GM23248 (cell line): ENCODE measurements at regions not wholly inside any gene's neighbourhood (a gene's known extent, or its start where the extent isn't known, plus 50 kb on each side); places are given as distances from the start of the nearest gene placed in this dataset.

Experiments
- DNase-seq: peaks from one replicate; pipeline ENCODE4 v3.0.0-alpha.2; 2015
- H2AFZ ChIP-seq: fragments of 200-600 bp; sonication (generic); 2 replicates; pipeline ENCODE4 v1.6.1; 2016; ENCODE audit warnings: antibody characterized with exemption
- H3F3A ChIP-seq: fragments of 200-600 bp; sonication (generic); 2 replicates; pipeline ENCODE4 v1.6.1; 2016; ENCODE audit warnings: mild to moderate bottlenecking, antibody characterized with exemption, mixed run types; ENCODE audit not compliant: insufficient read depth
- H3K27ac ChIP-seq: fragments of 200-600 bp; sonication (generic); 2 replicates; pipeline ENCODE4 v1.5.1; 2016; ENCODE audit warnings: mild to moderate bottlenecking
- H3K27me3 ChIP-seq: fragments of 200-600 bp; sonication (generic); replicated peaks from 2 replicates; pipeline ENCODE4 v1.6.1; 2016; ENCODE audit warnings: mild to moderate bottlenecking; ENCODE audit not compliant: insufficient read depth
- H3K36me3 ChIP-seq: fragments of 200-600 bp; sonication (generic); 2 replicates; pipeline ENCODE4 v1.6.1; 2016; ENCODE audit warnings: low read depth, mild to moderate bottlenecking
- H3K4me1 ChIP-seq: fragments of 200-600 bp; sonication (generic); 2 replicates; pipeline ENCODE4 v1.6.1; 2016; ENCODE audit warnings: mild to moderate bottlenecking; ENCODE audit not compliant: insufficient read depth
- H3K4me2 ChIP-seq: fragments of 200-600 bp; sonication (generic); one replicate; pipeline ENCODE4 v1.6.1; 2016; ENCODE audit warnings: mild to moderate bottlenecking; ENCODE audit not compliant: unreplicated experiment
- H3K4me3 ChIP-seq: fragments of 200-600 bp; sonication (generic); 2 replicates; pipeline ENCODE4 v1.5.1; 2016; ENCODE audit warnings: mild to moderate bottlenecking
- H3K79me2 ChIP-seq: fragments of 200-600 bp; sonication (generic); 2 replicates; pipeline ENCODE4 v1.6.1; 2016; ENCODE audit warnings: mild to moderate bottlenecking; ENCODE audit not compliant: insufficient read depth
- H3K9ac ChIP-seq: fragments of 200-600 bp; sonication (generic); 2 replicates; pipeline ENCODE4 v1.6.1; 2016; ENCODE audit warnings: mild to moderate bottlenecking
- H3K9me2 ChIP-seq: fragments of 200-600 bp; sonication (generic); 2 replicates; pipeline ENCODE4 v1.6.1; 2016; ENCODE audit warnings: mixed run types, mild to moderate bottlenecking, moderate library complexity; ENCODE audit not compliant: insufficient read depth
- H3K9me3 ChIP-seq: fragments of 200-600 bp; sonication (generic); one replicate; pipeline ENCODE4 v1.6.1; 2017; ENCODE audit warnings: low read depth
- H4K20me1 ChIP-seq: fragments of 200-600 bp; sonication (generic); 2 replicates; pipeline ENCODE4 v1.6.0; 2016; ENCODE audit not compliant: insufficient read depth
- EZH2 ChIP-seq: fragments of 200-600 bp; sonication (generic); IDR thresholded peaks from 2 replicates; pipeline ENCODE4 v1.6.1; 2018; ENCODE audit warnings: antibody characterized with exemption, mild to moderate bottlenecking; ENCODE audit not compliant: insufficient read depth, poor library complexity, severe bottlenecking
- EZH2phosphoT487 ChIP-seq: fragments of 200-600 bp; sonication (generic); IDR thresholded peaks from 2 replicates; pipeline ENCODE4 v1.6.1; 2018; ENCODE audit warnings: antibody characterized with exemption, moderate library complexity, mild to moderate bottlenecking, low read depth; ENCODE audit not compliant: insufficient read depth
- WGBS, 2 experiments: methylation state at CpG; one replicate each; pipeline ENCODE4 v1.1.6; 2015 to 2017; ENCODE audit warnings: low lambda C conversion rate in 2 of 2, low coverage in 1 of 2; ENCODE audit errors: missing lambda C conversion rate in 2 of 2; 5-methylcytosine and 5-hydroxymethylcytosine counted together
- in situ Hi-C: fragments of 300-500 bp; cut with MboI; formaldehyde crosslinking; loops from 2 replicates; pipeline ENCODE4 v1.15.0; 2020

DNA sequence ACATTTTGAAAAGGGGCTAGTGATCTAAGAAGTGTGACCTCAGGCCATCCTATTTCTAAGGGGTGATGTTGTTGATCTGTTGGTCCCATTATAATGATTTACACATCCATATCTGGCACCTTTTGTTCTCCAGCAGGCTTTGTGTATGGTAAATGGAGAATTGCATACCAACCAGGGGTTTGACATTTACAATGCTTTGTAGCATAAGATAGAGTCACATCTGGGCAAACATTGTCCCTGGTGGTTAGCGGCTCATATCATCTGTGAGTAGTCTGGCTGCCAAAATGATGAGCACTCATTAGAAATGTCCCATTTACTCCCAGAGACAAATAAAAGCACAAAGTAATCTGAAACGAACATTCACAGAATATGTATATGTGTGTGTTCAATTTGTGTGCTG is 1775.5 kb upstream of the CELF4 start:
- Histone ChIP-seq H4K20me1 (no peaks in the 10 kb centered on the region), H3K36me3 (no peaks in the 10 kb centered on the region), H3K4me3 (no peak overlapping the region), H3F3A (no peaks in the 10 kb centered on the region), H3K9ac (no peak overlapping the region), H3K9me3 (no peaks in the 10 kb centered on the region), H3K27ac (no peak overlapping the region), H2AFZ (no peak overlapping the region), H3K27me3 (no peaks in the 10 kb centered on the region), H3K4me1 (no peaks in the 10 kb centered on the region), H3K9me2 (no peaks in the 10 kb centered on the region), H3K4me2 (no peak overlapping the region), H3K79me2 (no peaks in the 10 kb centered on the region)
- no peak for DNase-seq
- WGBS, 2 experiments: 58 to 63% methylated on average over 2 of the region's 2 CpGs
- in situ Hi-C loops: no loop called here
- no peak for TF ChIP-seq EZH2

DNA sequence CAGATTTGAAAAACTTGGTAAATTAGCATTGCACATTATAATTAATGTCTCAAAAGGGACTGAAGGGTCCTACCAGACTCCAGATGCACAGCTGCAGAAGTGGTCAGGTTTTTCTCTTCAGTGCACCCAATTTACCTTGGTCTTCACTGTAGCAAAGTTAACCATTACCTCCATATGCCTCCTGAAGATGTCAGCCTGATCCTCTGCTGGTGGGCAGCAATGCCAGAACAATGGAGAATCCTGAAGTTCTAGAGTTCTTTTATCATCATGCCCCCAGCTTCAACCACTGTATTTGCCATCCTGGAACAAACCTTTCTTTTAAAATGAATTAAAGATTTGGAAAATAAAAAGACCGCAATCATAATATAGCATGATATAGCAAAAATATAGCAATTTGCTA is 1774.8 kb upstream of the CELF4 start:
- Histone ChIP-seq H3K9ac (no peak overlapping the region), H3K9me2 (no peaks in the 10 kb centered on the region), H3F3A (no peaks in the 10 kb centered on the region), H3K4me2 (no peak overlapping the region), H3K4me3 (no peak overlapping the region), H4K20me1 (no peaks in the 10 kb centered on the region), H3K4me1 (no peaks in the 10 kb centered on the region), H3K36me3 (no peaks in the 10 kb centered on the region), H2AFZ (no peak overlapping the region), H3K9me3 (no peaks in the 10 kb centered on the region), H3K27me3 (no peaks in the 10 kb centered on the region), H3K79me2 (no peaks in the 10 kb centered on the region), H3K27ac (no peak overlapping the region)
- in situ Hi-C loops: no loop called here
- no peak for DNase-seq
- TF ChIP-seq EZH2: no peak
- TF ChIP-seq EZH2phosphoT487: no peak
- WGBS, 2 experiments: 96 to 100% methylated on average over 1 of the region's 1 CpG

DNA sequence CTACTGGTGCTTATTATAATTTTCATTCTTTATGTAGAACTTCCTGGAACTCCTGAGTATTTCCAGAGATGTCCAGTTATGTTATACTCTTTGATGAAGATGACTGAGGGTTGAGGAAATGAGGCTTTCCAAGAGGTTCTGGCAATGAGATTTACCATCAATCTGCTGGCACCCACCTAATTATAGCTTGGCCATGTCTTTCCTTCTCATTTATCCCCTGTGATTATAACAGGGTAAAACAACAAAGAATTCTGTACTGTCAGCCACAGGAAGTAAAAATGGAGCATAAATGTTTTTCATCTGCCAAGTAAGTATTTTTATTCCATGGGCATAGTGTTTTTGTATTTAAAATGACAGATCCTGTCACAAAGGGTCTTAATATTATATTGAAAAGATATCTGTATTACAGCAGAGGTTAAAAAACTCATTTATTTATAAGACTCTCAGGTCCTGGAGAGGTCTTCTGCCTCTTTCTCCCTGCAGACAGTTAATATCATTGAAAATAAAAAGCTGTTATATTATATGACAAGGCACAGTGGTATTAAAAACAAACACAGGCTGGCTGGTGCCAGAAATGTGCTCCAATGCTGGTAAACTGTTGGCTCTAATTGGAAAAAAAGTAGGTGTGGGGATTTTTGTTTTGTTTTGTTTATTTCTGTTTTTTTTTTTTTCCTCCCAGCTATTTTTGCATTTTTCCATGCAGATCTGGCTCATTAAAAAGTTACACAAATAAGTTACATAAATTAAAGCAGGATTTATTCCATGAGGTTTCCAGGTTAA is 1764.1 kb upstream of the CELF4 start:
- no peak overlapping the region for H3K27ac ChIP-seq
- DNase-seq: no peak
- TF ChIP-seq EZH2: no peak
- no peak for TF ChIP-seq EZH2phosphoT487
- no peaks in the 10 kb centered on the region for H3K4me1 ChIP-seq
- no peaks in the 10 kb centered on the region for H3K79me2 ChIP-seq
- H3K27me3 ChIP-seq: no peaks in the 10 kb centered on the region
- no peaks in the 10 kb centered on the region for H3K9me3 ChIP-seq
- no peaks in the 10 kb centered on the region for H3F3A ChIP-seq
- no peaks in the 10 kb centered on the region for H3K36me3 ChIP-seq
- H3K4me2 ChIP-seq: no peak overlapping the region
- H3K9me2 ChIP-seq: no peaks in the 10 kb centered on the region
- no peak overlapping the region for H2AFZ ChIP-seq
- H3K4me3 ChIP-seq: no peak overlapping the region
- in situ Hi-C loops: no loop called here
- H4K20me1 ChIP-seq: no peaks in the 10 kb centered on the region
- H3K9ac ChIP-seq: no peak overlapping the region

DNA sequence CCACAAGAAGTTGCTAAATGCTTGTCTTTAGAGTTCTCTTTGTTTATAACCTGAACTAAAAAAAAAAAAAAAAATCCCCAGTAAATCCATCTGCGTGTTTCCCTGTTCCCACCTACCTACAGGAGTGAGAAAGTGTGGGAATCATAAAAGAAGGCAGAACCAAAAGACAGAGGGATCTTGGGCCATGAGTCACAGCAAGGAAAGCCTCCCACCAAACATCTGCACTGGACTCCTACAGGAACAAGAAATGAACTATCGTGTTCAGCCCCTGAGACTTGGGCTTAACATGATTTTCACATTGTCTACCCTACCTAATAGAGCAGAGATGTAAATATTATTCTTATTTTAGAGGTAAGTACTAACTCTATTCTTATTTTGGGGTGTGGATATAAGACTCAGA is 1761.2 kb upstream of the CELF4 start:
- no peaks in the 10 kb centered on the region for H3K4me1 ChIP-seq
- H3F3A ChIP-seq: no peaks in the 10 kb centered on the region
- H3K4me3 ChIP-seq: no peak overlapping the region
- no peak overlapping the region for H2AFZ ChIP-seq
- no peaks in the 10 kb centered on the region for H3K27me3 ChIP-seq
- H3K9ac ChIP-seq: no peak overlapping the region
- no peaks in the 10 kb centered on the region for H3K79me2 ChIP-seq
- H3K36me3 ChIP-seq: no peaks in the 10 kb centered on the region
- TF ChIP-seq EZH2 (no peak), EZH2phosphoT487 (no peak)
- H3K9me2 ChIP-seq: no peaks in the 10 kb centered on the region
- H3K4me2 ChIP-seq: no peak overlapping the region
- H3K9me3 ChIP-seq: no peaks in the 10 kb centered on the region
- H4K20me1 ChIP-seq: no peaks in the 10 kb centered on the region
- no peak for DNase-seq
- no peak overlapping the region for H3K27ac ChIP-seq
- 84 to 94% methylated on average over 2 of the region's 2 CpGs for WGBS, 2 experiments
- in situ Hi-C loops: no loop called here

DNA sequence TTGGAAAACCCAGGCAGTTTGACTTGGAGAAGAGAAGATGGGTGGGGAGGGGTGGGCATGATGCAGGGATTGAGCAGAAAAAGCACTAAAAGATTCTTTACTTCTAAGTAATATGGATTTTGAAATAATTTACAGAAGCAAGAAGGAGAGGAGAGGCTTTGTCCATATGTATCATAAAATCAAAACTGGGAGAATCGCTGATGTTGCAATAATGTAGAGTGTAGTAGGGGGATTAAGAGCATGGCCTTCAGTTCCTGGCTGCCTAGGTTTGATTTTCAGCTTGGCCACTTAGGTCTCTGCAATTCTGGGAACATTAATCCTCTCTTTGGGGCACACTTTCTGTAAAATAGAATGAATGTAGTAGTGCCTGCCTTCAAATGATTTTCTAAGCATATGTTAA is 1760.4 kb upstream of the CELF4 start:
- Histone ChIP-seq H3F3A (no peaks in the 10 kb centered on the region), H3K4me1 (no peaks in the 10 kb centered on the region)

More for the DNA sequence above, 1760.4 kb upstream of the CELF4 start:
- H3K9ac ChIP-seq: no peak overlapping the region
- no peak for TF ChIP-seq EZH2phosphoT487
- no peak for TF ChIP-seq EZH2
- H3K4me2 ChIP-seq: no peak overlapping the region
- DNase-seq: no peak
- H3K9me3 ChIP-seq: no peaks in the 10 kb centered on the region
- no peak overlapping the region for H3K4me3 ChIP-seq
- H3K36me3 ChIP-seq: no peaks in the 10 kb centered on the region
- no peaks in the 10 kb centered on the region for H4K20me1 ChIP-seq
- H3K9me2 ChIP-seq: no peaks in the 10 kb centered on the region
- H3K27me3 ChIP-seq: no peaks in the 10 kb centered on the region
- no peaks in the 10 kb centered on the region for H3K79me2 ChIP-seq
- H3K27ac ChIP-seq: no peak overlapping the region
- in situ Hi-C loops: no loop called here
- no peak overlapping the region for H2AFZ ChIP-seq
- 92 to 100% methylated on average over 1 of the region's 1 CpG for WGBS, 2 experiments
